RKO (cell line): ENCODE measurements at regions not wholly inside any gene's neighbourhood (a gene's known extent, or its start where the extent isn't known, plus 50 kb on each side); places are given as distances from the start of the nearest gene placed in this dataset.

Source experiments
- DNase-seq: peaks from one replicate; pipeline ENCODE4 v3.0.0-alpha.2; 2016; ENCODE audit warnings: low spot score

GRCh38 chrX:57848857-57849256, 61.4 kb downstream of the ZXDA start:
- DNase-seq: no peak

GRCh38 chrX:57822818-57823217, 87.4 kb downstream of the ZXDA start:
- no peak for DNase-seq

DNA sequence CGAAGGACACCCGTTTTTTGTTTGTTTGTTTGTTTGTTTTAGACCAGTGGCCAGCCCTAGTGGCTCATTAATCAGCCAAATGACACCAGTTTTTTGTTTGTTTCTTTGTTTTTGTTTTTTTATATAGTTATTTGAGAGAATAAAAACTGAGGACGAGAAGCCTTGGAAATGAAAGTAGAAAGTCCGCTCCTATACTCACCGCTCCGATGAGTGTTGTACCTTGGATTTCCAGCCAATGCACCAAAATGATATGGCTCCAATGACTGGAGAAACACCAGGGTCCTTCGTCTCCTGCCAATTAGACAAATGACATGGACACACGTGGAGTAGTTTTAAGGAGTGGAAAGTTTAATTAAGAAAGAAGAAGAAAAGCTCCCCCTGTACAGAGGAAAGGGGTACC, 87.9 kb downstream of the ZXDA start:
- DNase-seq: no peak

GRCh38 chrX:57821703-57822387, 88.4 kb downstream of the ZXDA start:
- DNase-seq: peak; percentile 71

DNA sequence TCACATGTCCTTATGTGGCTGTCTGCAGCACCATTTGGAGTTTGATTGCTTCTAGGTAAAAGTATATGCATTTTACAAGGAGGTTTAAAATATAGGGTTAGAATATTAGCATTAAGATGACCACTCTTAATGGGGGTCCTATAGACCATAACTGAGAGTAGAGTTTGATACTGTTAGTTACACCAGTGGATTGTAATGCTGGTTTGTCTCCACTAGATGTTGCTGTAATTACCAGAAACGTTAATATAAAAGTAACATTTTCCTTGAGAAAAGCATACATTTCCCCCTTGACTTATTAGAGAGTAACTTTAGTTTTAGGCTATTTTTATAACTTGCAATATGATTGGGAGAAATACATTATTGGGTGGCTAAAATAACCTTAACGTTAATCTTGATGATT, 93.0 kb downstream of the ZXDA start:
- DNase-seq: peak; percentile 5

- peak; percentile 35 for DNase-seq
Observed at GRCh38 chrX:57772637-57773036, 92.6 kb upstream of the NLRP2B start.

GRCh38 chrX:57771689-57772088, 91.6 kb upstream of the NLRP2B start:
- peak; percentile 7 for DNase-seq

GRCh38 chrX:57752866-57753265, 72.8 kb upstream of the NLRP2B start:
- DNase-seq: no peak

GRCh38 chrX:57741107-57741506, 61.0 kb upstream of the NLRP2B start:
- DNase-seq: no peak

DNA sequence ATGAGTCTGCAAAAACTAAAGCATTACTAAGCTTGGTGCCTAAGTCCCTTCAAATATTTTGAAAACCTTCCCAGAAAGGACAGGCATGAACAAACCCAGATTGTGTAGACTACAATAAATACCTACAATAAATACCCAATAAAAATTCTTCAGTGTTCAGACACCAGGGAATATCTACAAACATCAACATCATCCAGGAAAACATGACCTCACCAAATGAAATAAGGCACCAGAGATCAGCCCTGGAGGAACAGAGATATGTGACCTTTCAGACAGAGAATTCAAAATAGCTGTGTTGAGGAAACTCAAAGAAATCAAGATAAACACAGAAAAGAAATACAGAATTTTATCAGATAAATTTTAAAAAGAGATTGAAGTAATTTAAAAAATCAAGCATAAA, 57.8 kb upstream of the NLRP2B start:
- no peak for DNase-seq
